NCI-H2196 (cell line): ENCODE measurements at regions not wholly inside any gene's neighbourhood (a gene's known extent, or its start where the extent isn't known, plus 50 kb on each side); places are given as distances from the start of the nearest gene placed in this dataset.

Experiments used
- DNase-seq: peaks from one replicate; lab custom pipeline; 2025; ENCODE audit not compliant: unreplicated experiment; lab: John Stamatoyannopoulos, UW

DNA sequence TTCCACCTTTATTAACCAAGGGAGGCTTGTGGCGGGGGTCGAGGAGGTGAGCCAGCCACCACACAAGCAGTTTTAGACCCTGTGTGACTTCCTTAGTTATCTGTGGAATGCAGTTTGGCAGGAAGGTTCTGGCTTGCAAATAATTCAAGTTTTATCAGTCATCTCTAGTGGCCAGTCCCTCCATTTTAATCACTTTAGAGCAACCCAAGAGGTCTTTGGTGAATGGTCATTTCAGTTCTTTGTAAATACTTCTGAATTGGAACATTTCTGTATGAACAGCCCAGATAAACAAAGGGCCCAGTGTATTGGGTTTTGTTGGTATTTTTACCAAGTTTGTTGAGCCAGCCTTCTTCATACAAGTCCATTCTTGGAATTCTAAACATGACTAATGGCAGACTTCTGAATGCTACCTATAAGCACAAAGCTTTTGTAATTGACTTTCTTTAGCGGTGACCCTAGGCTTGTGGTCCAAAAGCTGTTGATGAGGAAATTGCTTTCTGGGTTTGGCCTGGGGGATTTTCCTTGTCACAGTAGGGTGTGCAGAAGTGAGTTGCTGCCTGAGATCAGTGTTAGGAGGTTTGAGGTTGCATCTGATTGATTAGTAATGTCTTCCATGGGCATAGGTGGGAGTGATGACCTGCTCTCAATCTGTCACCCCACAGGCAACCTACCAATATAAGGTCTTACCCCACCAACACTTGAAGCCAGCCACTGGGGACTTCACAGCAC, 193.3 kb upstream of the TOPAZ1 start:
- no peak for DNase-seq

DNA sequence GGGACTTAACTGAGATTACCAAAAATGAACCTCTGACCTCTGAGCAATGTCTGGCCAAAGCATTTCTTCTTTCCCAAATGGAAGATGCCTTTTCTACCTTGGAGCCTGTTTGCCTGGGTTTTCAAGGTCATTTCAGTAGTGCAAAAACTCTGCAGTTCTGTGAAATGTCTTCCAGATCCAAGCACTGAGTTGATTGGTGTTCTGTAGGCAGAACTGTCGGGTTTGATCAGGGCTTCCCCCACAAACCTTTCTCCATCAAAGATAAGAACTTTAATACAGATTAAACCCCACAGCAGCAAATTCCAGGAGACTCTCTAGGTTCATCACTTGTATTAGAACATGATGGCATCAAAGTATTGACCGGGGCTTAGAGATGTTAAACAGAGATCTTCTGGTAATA, 192.7 kb upstream of the TOPAZ1 start:
- no peak for DNase-seq

GRCh38 chr3:44050101-44050500, 191.6 kb upstream of the TOPAZ1 start:
- no peak for DNase-seq

- DNase-seq = no peak
These were observed 190.8 kb upstream of the TOPAZ1 start for GRCh38 chr3:44050867-44051266.

- DNase-seq = no peak
These were observed 185.7 kb upstream of the TOPAZ1 start for GRCh38 chr3:44055951-44056350.

DNA sequence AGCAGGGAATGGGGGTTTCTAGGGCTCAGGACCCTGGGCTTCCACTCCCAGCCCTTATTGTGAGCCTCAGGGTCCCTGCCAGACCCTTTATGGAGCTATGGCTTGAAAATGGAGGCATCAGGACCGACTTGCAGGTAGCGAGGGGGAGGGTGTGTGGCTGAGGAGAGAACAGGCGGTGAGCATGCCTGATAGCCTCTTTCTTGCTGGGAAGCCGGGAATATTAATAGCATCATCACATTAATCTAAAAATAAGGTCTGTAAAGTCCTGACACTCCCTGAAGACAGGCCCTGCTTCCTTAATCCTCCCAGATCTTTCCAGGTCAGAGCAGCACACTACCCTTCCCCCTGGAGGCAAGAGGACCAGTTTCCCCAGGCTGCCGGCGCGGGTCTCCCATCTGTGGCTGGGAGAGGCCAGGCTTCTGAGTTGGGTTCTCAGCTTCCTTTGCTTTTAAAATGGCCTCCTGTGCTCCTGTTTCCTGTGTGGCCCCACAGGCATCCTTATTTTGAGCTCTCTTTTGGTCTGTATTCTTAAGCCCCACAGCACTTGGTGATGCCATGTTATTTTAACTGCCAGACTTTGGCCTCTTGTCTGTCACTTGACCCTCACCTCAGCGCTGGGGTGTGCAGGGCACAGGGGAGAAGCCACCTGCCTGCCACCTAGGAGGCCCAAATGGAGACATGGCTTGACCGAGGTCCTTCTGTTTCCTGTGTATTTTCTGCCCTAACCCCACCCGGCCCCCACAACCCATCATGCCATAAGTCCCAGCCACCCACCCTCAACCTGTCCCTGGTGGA, 185.0 kb upstream of the TOPAZ1 start:
- no peak for DNase-seq

GRCh38 chr3:44058022-44058867, 183.4 kb upstream of the TOPAZ1 start:
- no peak for DNase-seq

DNA sequence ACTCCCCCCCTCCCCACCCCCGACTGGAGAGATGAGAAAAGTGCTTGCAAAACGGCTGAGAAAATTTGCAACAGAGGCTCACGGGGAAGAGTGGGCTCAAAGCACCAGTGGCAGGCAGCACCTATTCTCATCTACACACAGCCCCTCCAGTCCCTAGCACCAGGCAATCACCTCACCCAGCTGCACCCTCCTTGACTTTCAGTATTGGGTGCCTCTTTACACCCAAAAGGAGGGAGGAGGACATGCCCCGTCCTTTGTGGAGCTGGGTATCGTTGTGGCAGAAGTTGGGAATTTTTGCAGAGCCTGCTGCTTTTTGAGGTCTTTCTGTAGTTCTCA, 182.8 kb upstream of the TOPAZ1 start:
- no peak for DNase-seq

GRCh38 chr3:44060164-44060563, 181.5 kb upstream of the TOPAZ1 start:
- DNase-seq = no peak

DNA sequence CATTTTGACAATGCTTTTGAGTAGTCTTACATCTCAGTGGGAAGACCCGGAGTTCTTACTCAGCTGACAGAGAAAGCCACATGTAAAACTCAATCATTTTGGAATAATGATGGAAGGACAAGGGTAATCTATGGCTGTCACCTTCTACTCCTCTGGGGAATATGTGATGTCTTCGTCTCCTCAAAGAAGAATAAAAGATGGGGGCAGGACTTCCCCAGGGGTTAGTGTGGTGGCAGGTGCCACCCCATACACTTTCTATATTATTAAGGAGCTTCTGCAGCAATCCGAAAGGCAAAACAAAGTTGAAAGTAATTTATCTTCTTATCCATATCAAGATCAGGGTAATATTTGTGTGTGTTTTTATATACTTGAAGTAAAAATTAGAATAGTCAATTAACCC, 180.4 kb upstream of the TOPAZ1 start:
- DNase-seq = no peak

DNA sequence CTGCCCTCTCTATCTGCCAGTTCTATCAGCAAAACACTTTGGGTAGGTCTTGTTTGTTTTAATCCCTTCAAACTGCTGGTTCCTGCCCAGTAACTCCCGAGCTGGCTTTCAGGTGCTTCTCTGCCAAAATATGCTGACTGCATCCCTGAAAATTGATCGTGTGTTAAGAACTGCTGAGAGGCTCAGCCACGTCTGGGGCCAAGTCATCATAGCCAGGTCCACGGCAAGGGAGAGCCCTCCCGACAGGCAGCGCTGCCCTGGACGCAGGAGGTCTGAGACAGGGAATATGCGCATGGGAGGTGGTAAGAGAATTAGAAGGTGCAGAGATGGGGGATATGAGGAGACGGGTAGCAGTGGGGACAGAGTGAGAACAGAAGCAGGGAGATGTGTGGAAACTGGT, 179.7 kb upstream of the TOPAZ1 start:
- no peak for DNase-seq

GRCh38 chr3:44065311-44066094, 176.2 kb upstream of the TOPAZ1 start:
- peak; percentile 37 for DNase-seq

DNA sequence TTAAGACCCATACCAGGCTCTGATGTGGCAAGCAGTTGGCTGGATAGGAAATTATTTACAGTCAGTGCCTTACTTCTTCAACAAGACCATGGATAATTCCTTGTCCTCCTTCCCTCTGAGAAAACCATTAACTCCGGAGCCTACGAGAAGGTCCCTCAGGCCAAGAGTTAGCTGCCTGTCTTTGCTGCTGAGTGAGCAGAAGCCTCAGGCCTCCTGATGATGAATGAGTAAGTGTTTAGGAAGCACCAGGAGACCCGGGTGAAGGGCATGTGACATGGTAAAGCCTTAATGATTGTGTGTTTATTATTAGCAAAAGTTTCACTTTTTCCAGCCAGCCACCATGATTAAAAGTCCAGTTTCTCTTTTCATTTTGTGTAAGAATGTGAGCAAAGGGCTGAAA, 174.9 kb upstream of the TOPAZ1 start:
- no peak for DNase-seq

DNA sequence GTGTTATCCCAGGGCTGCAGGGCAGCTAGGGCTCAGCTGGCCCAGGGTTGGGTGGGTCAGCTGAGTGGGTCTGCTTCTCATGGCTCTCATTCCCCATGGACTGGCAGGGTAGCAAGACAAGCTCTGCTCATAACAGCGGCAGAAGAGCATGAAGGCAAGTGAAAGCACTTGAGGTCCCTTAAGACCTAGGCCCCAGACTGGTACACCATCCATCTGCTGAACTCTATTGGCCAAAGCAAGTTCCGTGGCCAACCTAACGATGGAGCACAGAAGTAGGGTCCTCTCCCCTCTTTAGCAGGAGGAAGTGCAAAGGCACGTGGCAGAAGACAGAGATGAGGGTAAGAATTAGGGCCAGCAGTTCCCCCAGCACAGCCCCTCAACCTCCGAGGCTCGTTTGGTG, 174.3 kb upstream of the TOPAZ1 start:
- DNase-seq = no peak

DNA sequence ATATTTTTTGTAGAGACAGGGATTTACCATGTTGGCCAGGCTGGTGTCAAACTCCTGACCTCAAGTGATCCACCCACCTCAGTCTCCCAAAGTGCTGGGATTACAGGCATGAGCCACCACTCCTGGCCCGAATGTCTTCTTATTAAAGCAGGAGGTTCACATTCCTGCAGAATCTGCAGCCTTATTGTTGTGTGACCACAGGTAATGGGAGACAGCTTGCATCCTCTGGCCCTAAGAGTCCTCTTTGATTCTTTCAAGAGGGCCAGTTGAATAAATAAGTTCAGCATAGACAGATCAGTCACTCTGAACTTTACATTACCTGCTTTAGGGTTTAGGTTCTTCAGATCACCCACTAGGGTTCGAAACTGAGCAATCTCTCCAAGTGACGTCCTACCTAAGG, 172.9 kb upstream of the TOPAZ1 start:
- no peak for DNase-seq

DNA sequence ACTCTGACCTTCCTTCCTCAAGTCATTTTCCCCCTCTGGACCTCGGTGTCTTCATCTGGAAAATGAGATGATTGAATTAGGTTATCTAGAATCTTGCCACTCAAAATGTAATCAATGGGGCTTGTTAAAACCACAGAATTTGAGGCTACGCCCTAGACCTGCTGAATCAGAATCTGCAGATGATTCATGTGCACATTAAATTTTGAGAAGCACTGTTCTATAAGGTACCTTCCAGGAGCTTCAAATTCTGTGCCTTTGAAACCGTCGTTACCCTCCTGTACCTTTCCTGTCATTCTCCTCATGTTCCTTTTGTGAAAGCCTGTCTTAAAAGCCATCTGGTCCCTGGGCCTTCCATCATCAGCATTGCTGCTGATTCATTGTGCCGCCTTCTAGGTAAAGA, 172.4 kb upstream of the TOPAZ1 start:
- DNase-seq = no peak

- DNase-seq = no peak
These were observed 170.7 kb upstream of the TOPAZ1 start for GRCh38 chr3:44070841-44071546.

DNA sequence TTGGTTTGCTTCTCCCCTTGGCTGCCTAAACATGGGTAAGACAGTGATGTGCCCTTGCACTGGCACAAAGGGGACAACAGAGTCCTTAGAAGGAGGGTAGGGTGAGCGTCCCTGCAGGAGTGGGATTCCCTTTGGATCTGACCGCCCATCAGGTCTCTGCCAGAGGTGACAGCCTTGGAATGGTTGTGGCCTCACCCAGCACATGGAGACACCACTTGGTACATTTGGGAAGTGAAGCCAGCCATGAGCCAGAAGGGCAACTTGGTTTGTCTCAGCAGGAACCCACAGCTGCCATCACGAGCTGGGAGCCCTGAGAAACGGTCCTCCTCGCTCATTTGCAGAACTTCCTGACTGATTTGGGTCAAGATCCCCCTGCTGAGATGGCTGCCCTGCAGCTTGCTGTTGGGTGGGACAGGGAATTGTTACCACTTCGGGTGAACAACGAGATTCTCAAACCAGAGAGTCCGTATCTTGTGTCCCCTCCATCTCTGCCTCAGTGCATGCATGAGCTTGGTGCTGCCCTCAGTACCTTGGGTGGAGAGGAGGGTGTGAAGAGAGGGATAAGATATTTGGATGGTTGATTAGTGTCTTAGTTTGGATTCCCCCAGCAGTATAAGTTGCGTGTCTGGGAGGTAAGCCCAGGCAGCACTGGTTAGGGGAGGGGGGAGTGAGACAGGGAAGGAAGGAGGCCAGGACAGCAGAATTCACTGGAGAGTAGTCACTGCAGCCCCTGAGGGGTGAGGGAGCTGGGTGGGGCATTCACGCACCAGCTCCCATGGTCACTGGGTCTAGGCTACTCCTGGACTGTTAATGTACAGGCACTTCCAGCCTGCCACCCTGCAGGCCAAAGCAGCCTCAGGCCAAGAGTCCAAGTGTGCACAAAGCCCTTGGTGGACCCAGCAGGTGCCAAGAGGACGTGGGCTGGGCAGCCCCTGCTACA, 168.8 kb upstream of the TOPAZ1 start:
- DNase-seq = no peak

- DNase-seq = no peak
These were observed 167.5 kb upstream of the TOPAZ1 start for GRCh38 chr3:44074181-44074580.
